ENCODE measurements at regions not wholly inside any gene's neighbourhood (a gene's known extent, or its start where the extent isn't known, plus 50 kb on each side); places are given as distances from the start of the nearest gene placed in this dataset.
A peak's percentile ranks its signal among the peaks of the same experiment; 100 is the strongest.

- in situ Hi-C loops (cut with HindIII; ENCODE audit: low pct_unique_long_range_greater_than_20kb, low sequenced_read_pairs) = no loop called here
- no peak for TF ChIP-seq JUND (IDR thresholded peaks at IDR 0.05; ENCODE audit: low read depth)
- no peak for DNase-seq (ENCODE audit: low read depth in 1 of 2, low spot score in 1 of 2)
These were observed 70.1 kb downstream of the PJA1 start for GRCh38 chrX:69094977-69095669.

- no peak for TF ChIP-seq JUND (IDR thresholded peaks at IDR 0.05; ENCODE audit: low read depth)
- peak in 1 of 2 experiments; percentile 37 for DNase-seq (ENCODE audit: low read depth in 1 of 2, low spot score in 1 of 2)
These were observed 71.0 kb downstream of the PJA1 start for GRCh38 chrX:69093960-69094871.

DNA sequence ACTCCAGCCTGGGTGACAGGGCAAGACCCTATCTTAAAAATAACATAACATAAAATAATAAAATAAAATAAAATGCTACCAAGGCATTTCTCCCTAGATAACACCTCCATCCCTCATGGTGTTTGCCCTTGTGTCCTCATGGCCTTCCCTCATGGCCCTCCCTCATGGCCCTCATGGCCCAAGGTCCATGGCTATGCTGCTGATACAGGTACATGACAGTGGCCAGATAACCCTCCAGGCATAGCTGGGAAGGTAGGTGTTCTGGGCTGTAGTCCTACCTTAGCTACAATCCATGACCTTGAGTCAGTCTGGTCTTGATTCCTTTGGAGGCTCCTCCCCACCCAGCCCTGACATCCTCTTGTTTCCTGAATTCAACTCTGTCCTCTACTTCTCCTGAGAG is 75.2 kb downstream of the PJA1 start:
- TF ChIP-seq JUND (IDR thresholded peaks at IDR 0.05; ENCODE audit: low read depth) = no peak
- in situ Hi-C loops (cut with HindIII; ENCODE audit: low pct_unique_long_range_greater_than_20kb, low sequenced_read_pairs) = no loop called here
- no peak for DNase-seq (ENCODE audit: low read depth in 1 of 2, low spot score in 1 of 2)

More at GRCh38 chrX:69093960-69094871, 71.0 kb downstream of the PJA1 start:
- in situ Hi-C loops (cut with HindIII; ENCODE audit: low pct_unique_long_range_greater_than_20kb, low sequenced_read_pairs) = no loop called here

GRCh38 chrX:69089203-69089602 is 76.0 kb downstream of the PJA1 start:
- DNase-seq (ENCODE audit: low read depth in 1 of 2, low spot score in 1 of 2) = no peak
- in situ Hi-C loops (cut with HindIII; ENCODE audit: low pct_unique_long_range_greater_than_20kb, low sequenced_read_pairs) = no loop called here
- no peak for TF ChIP-seq JUND (IDR thresholded peaks at IDR 0.05; ENCODE audit: low read depth)

DNA sequence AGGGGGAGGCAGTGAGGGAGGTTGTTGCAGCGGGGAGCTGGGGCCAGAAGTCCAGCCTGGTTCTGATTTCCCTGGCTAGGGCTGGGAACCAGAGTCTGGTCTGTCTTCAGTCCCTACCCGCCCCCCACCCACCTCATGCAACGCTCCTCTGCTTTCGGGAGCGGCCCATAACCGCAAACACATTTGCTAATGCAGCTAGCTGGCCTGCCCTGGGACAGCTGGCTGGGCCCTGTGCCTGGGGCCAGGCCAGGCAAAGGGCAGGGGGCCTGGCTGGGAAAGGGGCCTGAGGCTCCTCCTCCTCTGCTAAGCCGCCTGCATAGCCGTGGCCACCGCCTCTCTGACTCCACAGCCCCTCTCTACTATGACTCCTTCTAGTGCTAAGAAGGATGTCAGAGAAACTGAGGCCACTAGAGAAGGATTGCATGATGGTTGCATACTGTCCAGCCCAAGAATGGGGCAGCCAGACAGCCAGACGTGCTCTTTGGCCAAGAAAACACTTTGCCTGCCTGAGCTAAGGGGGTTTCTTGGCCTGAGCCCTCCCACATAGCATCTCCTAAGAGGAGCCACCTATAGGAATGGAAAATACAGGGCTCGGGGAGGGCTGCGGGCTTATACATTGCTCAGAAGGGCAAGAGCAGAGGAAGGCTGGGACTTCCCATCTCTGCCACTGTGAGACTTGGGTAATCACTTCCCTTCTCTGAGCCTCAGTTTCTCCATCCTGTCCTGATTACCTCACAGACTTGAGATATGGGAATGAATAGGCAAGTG is 76.9 kb downstream of the PJA1 start:
- no peak for DNase-seq (ENCODE audit: low read depth in 1 of 2, low spot score in 1 of 2)
- TF ChIP-seq JUND (IDR thresholded peaks at IDR 0.05; ENCODE audit: low read depth) = no peak
- in situ Hi-C loops (cut with HindIII; ENCODE audit: low pct_unique_long_range_greater_than_20kb, low sequenced_read_pairs) = no loop called here

- in situ Hi-C loops (cut with HindIII; ENCODE audit: low pct_unique_long_range_greater_than_20kb, low sequenced_read_pairs) = no loop called here
- TF ChIP-seq JUND (IDR thresholded peaks at IDR 0.05; ENCODE audit: low read depth) = no peak
- DNase-seq (ENCODE audit: low read depth in 1 of 2, low spot score in 1 of 2) = no peak
These were observed 79.4 kb downstream of the PJA1 start for GRCh38 chrX:69085826-69086225.

GRCh38 chrX:69085151-69085550 is 80.1 kb downstream of the PJA1 start:
- TF ChIP-seq JUND (IDR thresholded peaks at IDR 0.05; ENCODE audit: low read depth) = no peak
- in situ Hi-C loops (cut with HindIII; ENCODE audit: low pct_unique_long_range_greater_than_20kb, low sequenced_read_pairs) = no loop called here
- DNase-seq (ENCODE audit: low read depth in 1 of 2, low spot score in 1 of 2) = no peak

DNA sequence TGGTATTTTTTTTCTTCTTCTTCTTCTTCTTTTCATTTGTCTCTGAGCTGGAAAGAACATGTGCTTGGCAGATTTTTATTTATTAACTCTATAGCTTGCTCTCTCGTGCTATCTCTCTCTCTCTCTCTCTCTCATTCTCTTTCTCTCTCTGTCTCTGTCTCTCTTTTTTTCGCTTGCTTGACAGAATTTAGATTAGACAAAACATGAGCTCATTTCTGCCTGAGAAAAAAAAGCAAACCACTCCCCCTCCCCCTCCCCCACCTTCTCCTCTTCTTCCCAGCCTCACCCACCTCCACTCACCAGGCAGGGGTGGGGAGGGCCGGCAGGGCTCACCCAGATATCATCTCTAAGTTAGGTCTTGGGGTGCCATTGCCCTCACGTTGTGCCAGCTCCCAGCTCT is 81.5 kb downstream of the PJA1 start:
- no peak for TF ChIP-seq JUND (IDR thresholded peaks at IDR 0.05; ENCODE audit: low read depth)
- DNase-seq (ENCODE audit: low read depth in 1 of 2, low spot score in 1 of 2) = no peak
- in situ Hi-C loops (cut with HindIII; ENCODE audit: low pct_unique_long_range_greater_than_20kb, low sequenced_read_pairs) = no loop called here

- in situ Hi-C loops (cut with HindIII; ENCODE audit: low pct_unique_long_range_greater_than_20kb, low sequenced_read_pairs) = no loop called here
- DNase-seq (ENCODE audit: low read depth in 1 of 2, low spot score in 1 of 2) = no peak
These were observed 81.9 kb downstream of the PJA1 start for GRCh38 chrX:69083361-69083760.

DNA sequence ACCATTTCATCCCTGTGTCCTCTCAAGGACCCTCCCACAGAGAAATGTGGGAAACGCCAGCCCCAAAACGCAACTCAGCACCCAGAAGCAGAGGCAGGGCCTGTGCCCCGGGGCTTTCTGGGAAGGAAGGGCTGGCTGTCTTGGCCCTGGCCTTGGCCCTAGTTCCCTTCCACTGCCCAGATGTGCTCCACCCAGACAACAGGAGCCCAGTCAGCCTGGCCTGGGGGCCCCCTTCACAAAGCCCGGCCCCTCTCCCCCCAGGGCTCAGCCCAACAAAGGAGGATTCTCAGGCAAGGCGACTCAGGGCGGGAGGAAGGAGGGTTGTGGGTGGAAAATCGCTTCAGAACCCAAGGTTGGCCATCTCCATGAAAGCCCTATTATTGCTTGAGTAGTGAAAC is 82.5 kb downstream of the PJA1 start:
- in situ Hi-C loops (cut with HindIII; ENCODE audit: low pct_unique_long_range_greater_than_20kb, low sequenced_read_pairs) = no loop called here
- TF ChIP-seq JUND (IDR thresholded peaks at IDR 0.05; ENCODE audit: low read depth) = no peak
- no peak for DNase-seq (ENCODE audit: low read depth in 1 of 2, low spot score in 1 of 2)

More at GRCh38 chrX:69083361-69083760, 81.9 kb downstream of the PJA1 start:
- TF ChIP-seq JUND (IDR thresholded peaks at IDR 0.05; ENCODE audit: low read depth) = no peak

DNA sequence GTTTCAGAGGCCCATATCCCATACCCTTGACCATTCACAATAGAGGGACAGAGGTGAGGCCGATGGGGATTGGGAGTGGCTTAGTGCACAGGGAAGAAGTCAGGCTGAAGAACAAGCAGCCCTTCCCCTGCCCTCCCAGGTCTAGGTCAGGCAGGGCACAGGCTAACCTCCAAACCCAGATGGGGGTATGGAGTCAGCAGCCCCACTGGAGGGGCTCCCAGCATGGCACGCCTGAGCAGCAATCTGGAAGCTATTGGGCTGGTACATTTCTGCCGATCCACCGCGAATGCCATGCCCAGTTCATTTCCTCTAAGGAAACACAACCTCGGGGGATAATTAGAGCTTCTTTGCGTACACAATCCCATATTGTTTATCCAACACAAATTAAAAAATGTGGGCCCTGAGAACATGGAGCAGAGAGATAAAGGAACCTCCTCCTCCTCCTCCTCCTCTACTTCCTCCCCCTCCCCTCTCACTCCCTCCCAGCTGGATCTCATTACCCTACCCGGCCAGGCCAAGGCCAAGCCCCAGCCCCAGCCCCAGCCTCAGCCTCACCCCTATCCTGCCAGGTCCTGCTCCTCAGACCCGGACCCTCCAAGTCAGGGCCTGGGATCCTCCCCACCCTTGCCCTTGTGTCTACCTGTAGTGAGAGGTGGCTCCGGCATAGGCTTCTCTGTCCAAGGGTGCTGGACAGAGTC is 83.0 kb downstream of the PJA1 start:
- DNase-seq (ENCODE audit: low read depth in 1 of 2, low spot score in 1 of 2) = peak in 1 of 2 experiments; percentile 0
- no peak for TF ChIP-seq JUND (IDR thresholded peaks at IDR 0.05; ENCODE audit: low read depth)
- in situ Hi-C loops (cut with HindIII; ENCODE audit: low pct_unique_long_range_greater_than_20kb, low sequenced_read_pairs) = no loop called here

GRCh38 chrX:69080855-69081465 is 84.3 kb downstream of the PJA1 start:
- DNase-seq (ENCODE audit: low read depth in 1 of 2, low spot score in 1 of 2) = no peak
- TF ChIP-seq JUND (IDR thresholded peaks at IDR 0.05; ENCODE audit: low read depth) = no peak
- in situ Hi-C loops (cut with HindIII; ENCODE audit: low pct_unique_long_range_greater_than_20kb, low sequenced_read_pairs) = no loop called here

All from T47D (cell line).